ENCODE measurements at regions not wholly inside any gene's neighbourhood (a gene's known extent, or its start where the extent isn't known, plus 50 kb on each side); places are given as distances from the start of the nearest gene placed in this dataset.

- Histone ChIP-seq H3K9me3 (ENCODE audit: control insufficient read depth, low read depth, low read length) (no peaks in the 10 kb centered on the region), H3K4me1 (ENCODE audit: control insufficient read depth, insufficient read depth, low read length) (no peaks in the 10 kb centered on the region), H3K36me3 (ENCODE audit: control insufficient read depth, insufficient read depth, low read length) (no peaks in the 10 kb centered on the region), H3K27me3 (ENCODE audit: control insufficient read depth, insufficient read depth, low read length) (no peaks in the 10 kb centered on the region), H3K4me3 (ENCODE audit: low read length) (no peak overlapping the region), H3K27ac (ENCODE audit: low read length) (no peak overlapping the region)
- DNase-seq: no peak
- WGBS (ENCODE audit: insufficient coverage, low lambda C conversion rate): 100% methylated on average over 2 of the region's 3 CpGs
Measured at GRCh38 chr14:87205811-87206210, 787.2 kb downstream of the GALC start.

DNA sequence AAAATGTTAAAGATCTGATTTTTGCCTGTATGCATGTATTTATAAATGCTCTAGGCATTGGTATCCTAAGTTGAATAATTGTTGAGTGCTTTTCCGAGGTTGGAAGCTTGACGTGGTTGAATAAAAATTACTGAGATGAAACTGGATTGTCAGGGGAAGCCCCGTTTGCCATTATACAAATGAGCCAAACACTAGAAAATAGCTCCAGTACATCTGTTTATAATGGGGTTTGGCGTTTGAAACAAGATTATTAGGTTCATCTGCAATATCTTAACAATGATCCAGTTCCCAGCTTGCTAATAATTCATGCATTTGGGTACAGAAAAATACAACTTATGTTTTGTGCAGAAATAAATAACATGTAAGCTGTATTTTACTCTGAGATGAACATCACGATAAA lies 789.6 kb downstream of the GALC start:
- no peaks in the 10 kb centered on the region for H3K9me3 ChIP-seq (ENCODE audit: control insufficient read depth, low read depth, low read length)
- 84% methylated on average over 5 of the region's 5 CpGs for WGBS (ENCODE audit: insufficient coverage, low lambda C conversion rate)
- no peak overlapping the region for H3K27ac ChIP-seq (ENCODE audit: low read length)
- H3K36me3 ChIP-seq (ENCODE audit: control insufficient read depth, insufficient read depth, low read length): no peaks in the 10 kb centered on the region
- H3K27me3 ChIP-seq (ENCODE audit: control insufficient read depth, insufficient read depth, low read length): no peaks in the 10 kb centered on the region
- DNase-seq: no peak
- no peak overlapping the region for H3K4me3 ChIP-seq (ENCODE audit: low read length)
- H3K4me1 ChIP-seq (ENCODE audit: control insufficient read depth, insufficient read depth, low read length): no peaks in the 10 kb centered on the region

DNA sequence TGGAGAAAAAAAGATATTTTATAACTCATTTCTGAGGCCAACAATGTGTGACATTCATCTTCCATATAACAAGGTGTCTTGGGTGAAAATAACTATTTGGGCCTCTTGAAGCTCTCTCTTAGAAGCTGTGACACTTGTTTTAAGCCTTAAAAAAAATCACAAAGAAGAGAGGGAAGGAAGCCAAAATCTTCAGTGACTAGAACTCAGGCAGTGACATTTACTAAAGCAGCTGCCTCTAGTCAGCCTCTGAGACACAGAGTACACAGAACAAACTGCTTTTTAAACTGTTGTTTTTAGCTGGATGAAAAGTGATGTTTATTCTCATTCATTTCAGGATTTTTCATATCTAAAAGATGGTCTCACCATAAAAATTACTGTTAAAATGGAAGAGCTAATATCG lies 793.6 kb downstream of the GALC start:
- no peaks in the 10 kb centered on the region for H3K9me3 ChIP-seq (ENCODE audit: control insufficient read depth, low read depth, low read length)
- no peak overlapping the region for H3K27ac ChIP-seq (ENCODE audit: low read length)
- WGBS (ENCODE audit: insufficient coverage, low lambda C conversion rate): no CpG with 5 or more reads among the region's 1 CpG
- no peak for DNase-seq
- H3K4me3 ChIP-seq (ENCODE audit: low read length): no peak overlapping the region
- no peaks in the 10 kb centered on the region for H3K27me3 ChIP-seq (ENCODE audit: control insufficient read depth, insufficient read depth, low read length)
- no peaks in the 10 kb centered on the region for H3K36me3 ChIP-seq (ENCODE audit: control insufficient read depth, insufficient read depth, low read length)
- H3K4me1 ChIP-seq (ENCODE audit: control insufficient read depth, insufficient read depth, low read length): no peaks in the 10 kb centered on the region

DNA sequence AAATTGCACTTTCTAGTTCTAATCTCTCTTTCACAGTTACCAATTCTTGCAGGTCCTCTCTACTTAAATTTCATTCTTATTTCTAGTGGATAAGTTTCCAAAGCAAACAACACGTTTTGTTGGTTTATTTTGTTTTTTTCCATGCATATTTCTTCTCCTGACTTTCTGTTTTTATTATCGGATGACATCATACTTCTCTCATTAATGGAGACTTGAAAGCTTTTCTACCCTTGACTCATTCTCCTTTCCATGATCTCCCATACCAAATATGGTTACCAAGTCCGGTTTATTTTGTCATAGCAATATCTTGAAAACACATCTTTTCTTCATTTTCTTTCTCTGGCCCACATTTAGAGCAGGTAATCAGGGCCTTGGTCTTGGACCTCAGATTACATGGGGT lies 796.5 kb downstream of the GALC start:
- DNase-seq: no peak
- Histone ChIP-seq H3K36me3 (ENCODE audit: control insufficient read depth, insufficient read depth, low read length) (no peaks in the 10 kb centered on the region), H3K9me3 (ENCODE audit: control insufficient read depth, low read depth, low read length) (no peaks in the 10 kb centered on the region), H3K27ac (ENCODE audit: low read length) (no peak overlapping the region), H3K27me3 (ENCODE audit: control insufficient read depth, insufficient read depth, low read length) (no peaks in the 10 kb centered on the region), H3K4me1 (ENCODE audit: control insufficient read depth, insufficient read depth, low read length) (no peaks in the 10 kb centered on the region), H3K4me3 (ENCODE audit: low read length) (no peak overlapping the region)
- WGBS (ENCODE audit: insufficient coverage, low lambda C conversion rate): 82% methylated on average over 2 of the region's 3 CpGs

DNA sequence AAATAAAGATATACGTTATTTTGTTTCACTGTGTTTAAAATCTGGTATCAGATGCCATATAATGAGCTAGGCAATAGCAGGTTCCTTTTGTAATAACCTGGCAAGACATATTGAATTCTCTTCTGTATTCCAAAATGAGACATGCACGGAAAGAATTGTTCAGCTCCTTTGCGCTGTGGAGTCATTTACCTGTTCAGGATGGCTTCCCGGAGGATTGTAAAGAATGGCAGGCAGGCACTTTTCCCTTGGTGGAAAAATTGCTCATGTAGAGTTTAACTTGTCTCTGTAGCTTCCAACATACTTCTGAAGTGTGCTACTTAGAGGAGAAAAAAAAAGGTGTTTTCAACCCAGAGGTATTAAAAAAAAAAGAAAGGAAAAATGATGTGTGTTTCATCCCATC lies 805.2 kb downstream of the GALC start:
- Histone ChIP-seq H3K27ac (ENCODE audit: low read length) (no peak overlapping the region), H3K4me3 (ENCODE audit: low read length) (no peak overlapping the region), H3K36me3 (ENCODE audit: control insufficient read depth, insufficient read depth, low read length) (no peaks in the 10 kb centered on the region), H3K27me3 (ENCODE audit: control insufficient read depth, insufficient read depth, low read length) (no peaks in the 10 kb centered on the region), H3K4me1 (ENCODE audit: control insufficient read depth, insufficient read depth, low read length) (no peaks in the 10 kb centered on the region), H3K9me3 (ENCODE audit: control insufficient read depth, low read depth, low read length) (no peaks in the 10 kb centered on the region)
- 100% methylated on average over 4 of the region's 4 CpGs for WGBS (ENCODE audit: insufficient coverage, low lambda C conversion rate)
- no peak for DNase-seq

DNA sequence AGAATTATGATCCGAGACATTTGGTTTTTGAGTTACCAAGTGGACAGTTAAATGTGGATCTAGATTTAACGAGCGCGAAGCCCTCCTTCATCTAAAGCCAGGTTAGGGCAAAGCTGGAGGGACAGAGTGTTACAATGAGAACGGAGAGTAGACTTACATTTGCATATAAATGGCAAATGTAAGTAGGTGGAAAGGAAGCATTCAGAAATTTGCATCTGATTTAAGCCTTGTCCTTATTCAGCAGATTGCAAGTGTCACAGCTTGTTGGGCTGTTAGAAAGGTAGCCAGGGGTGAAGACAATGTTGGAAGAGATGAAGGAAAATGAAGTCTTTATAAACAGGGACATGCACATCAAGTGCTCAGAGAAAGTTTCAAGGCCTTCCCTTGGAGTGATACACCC lies 806.2 kb downstream of the GALC start:
- Histone ChIP-seq H3K9me3 (ENCODE audit: control insufficient read depth, low read depth, low read length) (no peaks in the 10 kb centered on the region), H3K4me1 (ENCODE audit: control insufficient read depth, insufficient read depth, low read length) (no peaks in the 10 kb centered on the region), H3K4me3 (ENCODE audit: low read length) (no peak overlapping the region), H3K27me3 (ENCODE audit: control insufficient read depth, insufficient read depth, low read length) (no peaks in the 10 kb centered on the region), H3K36me3 (ENCODE audit: control insufficient read depth, insufficient read depth, low read length) (no peaks in the 10 kb centered on the region), H3K27ac (ENCODE audit: low read length) (no peak overlapping the region)
- WGBS (ENCODE audit: insufficient coverage, low lambda C conversion rate): no CpG with 5 or more reads among the region's 5 CpGs
- DNase-seq: no peak

DNA sequence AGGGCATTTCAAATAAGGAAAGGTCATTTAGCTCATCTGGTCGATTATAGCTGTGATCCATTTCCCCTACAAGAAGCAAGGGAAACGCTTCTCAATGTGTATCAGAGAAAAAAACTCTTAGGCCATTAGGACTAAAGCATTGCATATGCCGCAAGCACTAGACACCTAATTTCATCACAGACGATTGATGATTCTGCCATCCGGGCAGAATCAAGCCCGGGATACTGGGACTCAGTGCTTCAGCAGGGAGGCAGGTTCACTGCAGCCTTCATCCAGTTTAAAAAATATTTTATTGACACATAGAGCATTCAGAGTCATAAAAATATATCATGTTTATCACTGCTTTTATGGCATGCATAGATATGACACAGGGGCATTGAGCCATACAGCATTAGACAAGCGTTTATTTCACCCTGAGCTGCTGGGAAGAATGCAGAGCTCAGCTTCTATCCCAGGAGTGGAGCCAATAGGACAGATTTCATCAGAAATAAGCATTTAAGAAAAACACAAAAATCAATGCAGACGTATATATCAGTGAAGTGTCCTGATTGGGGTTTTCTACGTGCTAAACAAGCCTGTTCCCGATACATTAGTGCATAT lies 806.9 kb downstream of the GALC start:
- peak in 1 of 2 donors; percentile 3 for DNase-seq
- Histone ChIP-seq H3K4me1 (ENCODE audit: control insufficient read depth, insufficient read depth, low read length) (no peaks in the 10 kb centered on the region), H3K4me3 (ENCODE audit: low read length) (no peak overlapping the region), H3K27ac (ENCODE audit: low read length) (no peak overlapping the region), H3K9me3 (ENCODE audit: control insufficient read depth, low read depth, low read length) (no peaks in the 10 kb centered on the region), H3K36me3 (ENCODE audit: control insufficient read depth, insufficient read depth, low read length) (no peaks in the 10 kb centered on the region), H3K27me3 (ENCODE audit: control insufficient read depth, insufficient read depth, low read length) (no peaks in the 10 kb centered on the region)
- WGBS (ENCODE audit: insufficient coverage, low lambda C conversion rate): 70% methylated on average over 2 of the region's 10 CpGs

- no peak overlapping the region for H3K4me3 ChIP-seq (ENCODE audit: low read length)
- DNase-seq: no peak
- 17% methylated on average over 1 of the region's 4 CpGs for WGBS (ENCODE audit: insufficient coverage, low lambda C conversion rate)
- H3K27ac ChIP-seq (ENCODE audit: low read length): no peak overlapping the region
- no peaks in the 10 kb centered on the region for H3K4me1 ChIP-seq (ENCODE audit: control insufficient read depth, insufficient read depth, low read length)
- H3K27me3 ChIP-seq (ENCODE audit: control insufficient read depth, insufficient read depth, low read length): no peaks in the 10 kb centered on the region
- no peaks in the 10 kb centered on the region for H3K36me3 ChIP-seq (ENCODE audit: control insufficient read depth, insufficient read depth, low read length)
- no peaks in the 10 kb centered on the region for H3K9me3 ChIP-seq (ENCODE audit: control insufficient read depth, low read depth, low read length)
Measured at GRCh38 chr14:87184180-87184579, 808.8 kb downstream of the GALC start.

DNA sequence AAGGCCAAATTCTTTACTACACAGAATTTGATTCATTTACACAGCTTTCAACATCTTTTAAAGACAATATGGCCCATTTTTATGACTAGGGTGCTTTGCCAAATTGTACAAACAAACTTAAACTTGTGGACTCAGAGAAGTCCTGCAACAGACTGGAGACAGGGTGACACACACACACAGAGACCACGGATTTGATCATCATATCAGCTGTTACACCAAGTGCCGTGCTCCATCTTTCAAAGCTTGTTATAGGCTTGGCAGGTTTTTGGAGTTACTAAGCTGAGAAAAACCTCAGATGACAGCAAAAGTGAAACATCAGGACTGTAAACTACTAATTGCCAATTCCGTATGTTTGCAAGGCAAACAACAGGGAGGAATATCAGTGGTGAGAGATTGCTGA lies 811.7 kb downstream of the GALC start:
- H3K9me3 ChIP-seq (ENCODE audit: control insufficient read depth, low read depth, low read length): no peaks in the 10 kb centered on the region
- H3K27me3 ChIP-seq (ENCODE audit: control insufficient read depth, insufficient read depth, low read length): no peaks in the 10 kb centered on the region
- H3K4me3 ChIP-seq (ENCODE audit: low read length): no peak overlapping the region
- H3K27ac ChIP-seq (ENCODE audit: low read length): no peak overlapping the region
- H3K36me3 ChIP-seq (ENCODE audit: control insufficient read depth, insufficient read depth, low read length): no peaks in the 10 kb centered on the region
- no peak for DNase-seq
- no peaks in the 10 kb centered on the region for H3K4me1 ChIP-seq (ENCODE audit: control insufficient read depth, insufficient read depth, low read length)
- WGBS (ENCODE audit: insufficient coverage, low lambda C conversion rate): no CpG with 5 or more reads among the region's 3 CpGs

GRCh38 chr14:87179936-87180335 lies 813.0 kb downstream of the GALC start:
- no peak overlapping the region for H3K4me3 ChIP-seq (ENCODE audit: low read length)
- WGBS (ENCODE audit: insufficient coverage, low lambda C conversion rate): no CpG with 5 or more reads among the region's 6 CpGs
- no peak overlapping the region for H3K27ac ChIP-seq (ENCODE audit: low read length)
- no peaks in the 10 kb centered on the region for H3K27me3 ChIP-seq (ENCODE audit: control insufficient read depth, insufficient read depth, low read length)
- H3K9me3 ChIP-seq (ENCODE audit: control insufficient read depth, low read depth, low read length): no peaks in the 10 kb centered on the region
- DNase-seq: no peak
- H3K4me1 ChIP-seq (ENCODE audit: control insufficient read depth, insufficient read depth, low read length): no peaks in the 10 kb centered on the region
- H3K36me3 ChIP-seq (ENCODE audit: control insufficient read depth, insufficient read depth, low read length): no peaks in the 10 kb centered on the region

DNA sequence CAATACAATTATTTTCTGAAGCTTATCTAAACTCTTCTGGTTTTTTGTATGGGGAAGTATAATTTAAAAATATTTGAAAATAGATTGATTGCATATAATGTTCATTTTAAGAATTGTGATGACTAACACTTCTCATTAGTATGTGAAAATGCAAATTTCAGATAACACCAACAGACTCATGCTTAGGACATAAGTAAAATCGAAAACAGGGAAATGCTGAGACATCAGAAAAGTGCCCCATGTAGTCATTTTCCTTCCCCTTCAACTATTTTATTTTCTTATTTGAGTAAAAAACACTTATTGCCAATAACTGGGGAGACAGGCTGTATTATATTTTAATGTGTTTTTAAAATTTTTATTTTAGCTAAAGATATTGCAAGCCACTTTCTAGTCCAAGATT lies 814.7 kb downstream of the GALC start:
- DNase-seq: no peak
- WGBS (ENCODE audit: insufficient coverage, low lambda C conversion rate): no CpG with 5 or more reads among the region's 1 CpG
- no peaks in the 10 kb centered on the region for H3K4me1 ChIP-seq (ENCODE audit: control insufficient read depth, insufficient read depth, low read length)
- H3K27me3 ChIP-seq (ENCODE audit: control insufficient read depth, insufficient read depth, low read length): no peaks in the 10 kb centered on the region
- H3K9me3 ChIP-seq (ENCODE audit: control insufficient read depth, low read depth, low read length): no peaks in the 10 kb centered on the region
- no peak overlapping the region for H3K4me3 ChIP-seq (ENCODE audit: low read length)
- H3K27ac ChIP-seq (ENCODE audit: low read length): no peak overlapping the region
- no peaks in the 10 kb centered on the region for H3K36me3 ChIP-seq (ENCODE audit: control insufficient read depth, insufficient read depth, low read length)

Data from large intestine (tissue), 3 donors.